ENCODE measurements at regions not wholly inside any gene's neighbourhood (a gene's known extent, or its start where the extent isn't known, plus 50 kb on each side); places are given as distances from the start of the nearest gene placed in this dataset.

DNA sequence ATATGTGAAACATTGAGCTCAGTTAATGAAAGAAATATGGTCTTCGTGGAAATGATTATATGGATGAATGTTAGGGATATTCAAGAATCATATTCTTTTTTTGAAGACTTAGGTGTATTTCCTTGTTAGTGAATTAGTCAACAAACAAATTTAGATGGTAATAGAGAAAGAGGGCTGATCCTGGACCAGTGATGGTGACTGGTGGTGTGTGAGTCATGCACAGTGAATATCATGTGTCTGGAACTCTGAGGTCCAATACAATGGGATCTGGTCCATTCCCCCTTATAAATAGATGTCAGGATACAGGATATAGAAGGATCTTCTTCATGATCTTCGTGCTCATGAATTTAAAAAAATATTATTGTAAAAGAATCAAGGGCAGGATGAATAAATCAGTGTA is 64.4 kb upstream of the RTL1 start:
- Histone ChIP-seq H4K20me1 (ENCODE audit: insufficient read depth) (no peaks in the 10 kb centered on the region), H3K27ac (ENCODE audit: low read length) (no peak overlapping the region)

DNA sequence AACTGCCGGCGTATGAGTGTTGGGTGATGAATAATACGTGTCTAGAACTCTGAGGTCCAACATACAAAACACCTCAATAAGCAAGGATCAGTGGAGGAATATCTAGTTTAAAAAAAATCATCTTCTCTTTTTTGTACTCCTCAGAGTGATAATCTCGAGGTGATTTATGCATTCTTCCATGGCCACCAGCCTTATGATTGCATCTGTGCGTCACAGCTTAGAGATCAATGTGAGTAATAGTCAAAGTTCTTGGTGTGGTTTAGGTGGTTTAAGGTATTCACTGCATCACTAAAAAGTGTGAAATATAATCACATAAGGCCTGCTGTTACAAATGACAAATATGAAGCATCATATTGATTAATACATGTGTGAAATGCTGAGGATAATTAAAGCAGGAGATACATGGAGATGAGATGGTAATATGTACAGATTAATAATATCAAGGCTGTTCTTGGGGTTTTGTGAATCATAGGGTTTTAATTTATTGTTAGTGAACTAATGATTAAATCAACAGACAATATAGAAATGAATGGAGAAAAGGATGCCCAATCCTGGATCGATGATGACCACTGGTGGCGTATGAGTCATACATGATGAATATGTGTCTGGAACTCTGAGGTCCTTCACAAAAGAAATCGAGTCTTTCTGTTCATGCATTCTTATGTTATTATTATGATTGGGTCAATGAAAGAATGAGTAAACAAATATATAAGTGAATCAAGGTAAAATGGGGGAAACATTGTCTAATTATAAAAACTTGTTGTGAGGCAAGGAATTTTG is 68.8 kb upstream of the RTL1 start:
- Histone ChIP-seq H3K36me3 (ENCODE audit: insufficient read depth, low read length) (no peaks in the 10 kb centered on the region), H4K20me1 (ENCODE audit: insufficient read depth) (no peaks in the 10 kb centered on the region), H2AFZ (ENCODE audit: low read depth, low read length) (no peak overlapping the region), H3K9me2 (ENCODE audit: insufficient read depth, low read length) (no peaks in the 10 kb centered on the region), H3K79me2 (replicated peaks; ENCODE audit: insufficient read depth, low read length) (no peaks in the 10 kb centered on the region), H3K9me3 (ENCODE audit: low read length) (no peaks in the 10 kb centered on the region), H3K4me3 (ENCODE audit: low read length) (no peak overlapping the region), H3K9ac (ENCODE audit: low read length) (no peak overlapping the region), H3F3A (ENCODE audit: insufficient read depth, low read length, poor library complexity, severe bottlenecking) (no peaks in the 10 kb centered on the region), H3K27me3 (ENCODE audit: insufficient read depth, low read depth, low read length) (no peaks in the 10 kb centered on the region), H3K27ac (ENCODE audit: low read length) (no peak overlapping the region), H3K4me2 (ENCODE audit: low read length) (no peak overlapping the region)
- no peak for TF ChIP-seq RAD21 (conservative IDR thresholded peaks at IDR 0.05)
- no peak for TF ChIP-seq SMC3 (conservative IDR thresholded peaks at IDR 0.05; ENCODE audit: poor library complexity)
- TF ChIP-seq EZH2 (IDR thresholded peaks at IDR 0.05; ENCODE audit: borderline replicate concordance, insufficient read depth, low read length, poor library complexity, severe bottlenecking) = no peak
- no peak for TF ChIP-seq POLR2AphosphoS5 (IDR thresholded peaks at IDR 0.05)

More for the DNA sequence above, 64.4 kb upstream of the RTL1 start:
- H3K9ac ChIP-seq (ENCODE audit: low read length) = no peak overlapping the region
- H3K9me2 ChIP-seq (ENCODE audit: insufficient read depth, low read length) = no peaks in the 10 kb centered on the region
- no peaks in the 10 kb centered on the region for H3K27me3 ChIP-seq (ENCODE audit: insufficient read depth, low read depth, low read length)
- H3K4me3 ChIP-seq (ENCODE audit: low read length) = no peak overlapping the region
- no peaks in the 10 kb centered on the region for H3K79me2 ChIP-seq (replicated peaks; ENCODE audit: insufficient read depth, low read length)
- H3K4me2 ChIP-seq (ENCODE audit: low read length) = no peak overlapping the region
- no peaks in the 10 kb centered on the region for H3K9me3 ChIP-seq (ENCODE audit: low read length)
- H3K36me3 ChIP-seq (ENCODE audit: insufficient read depth, low read length) = no peaks in the 10 kb centered on the region
- H3F3A ChIP-seq (ENCODE audit: insufficient read depth, low read length, poor library complexity, severe bottlenecking) = no peaks in the 10 kb centered on the region
- TF ChIP-seq, protein P1, sequence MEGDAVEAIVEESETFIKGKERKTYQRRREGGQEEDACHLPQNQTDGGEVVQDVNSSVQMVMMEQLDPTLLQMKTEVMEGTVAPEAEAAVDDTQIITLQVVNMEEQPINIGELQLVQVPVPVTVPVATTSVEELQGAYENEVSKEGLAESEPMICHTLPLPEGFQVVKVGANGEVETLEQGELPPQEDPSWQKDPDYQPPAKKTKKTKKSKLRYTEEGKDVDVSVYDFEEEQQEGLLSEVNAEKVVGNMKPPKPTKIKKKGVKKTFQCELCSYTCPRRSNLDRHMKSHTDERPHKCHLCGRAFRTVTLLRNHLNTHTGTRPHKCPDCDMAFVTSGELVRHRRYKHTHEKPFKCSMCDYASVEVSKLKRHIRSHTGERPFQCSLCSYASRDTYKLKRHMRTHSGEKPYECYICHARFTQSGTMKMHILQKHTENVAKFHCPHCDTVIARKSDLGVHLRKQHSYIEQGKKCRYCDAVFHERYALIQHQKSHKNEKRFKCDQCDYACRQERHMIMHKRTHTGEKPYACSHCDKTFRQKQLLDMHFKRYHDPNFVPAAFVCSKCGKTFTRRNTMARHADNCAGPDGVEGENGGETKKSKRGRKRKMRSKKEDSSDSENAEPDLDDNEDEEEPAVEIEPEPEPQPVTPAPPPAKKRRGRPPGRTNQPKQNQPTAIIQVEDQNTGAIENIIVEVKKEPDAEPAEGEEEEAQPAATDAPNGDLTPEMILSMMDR (IDR thresholded peaks at IDR 0.05; ENCODE audit: poor library complexity, severe bottlenecking) = no peak
- TF ChIP-seq MXI1 (conservative IDR thresholded peaks at IDR 0.05; ENCODE audit: poor library complexity, severe bottlenecking) = no peak
- TF ChIP-seq RAD21 (conservative IDR thresholded peaks at IDR 0.05) = no peak
- TF ChIP-seq EP300 (conservative IDR thresholded peaks at IDR 0.05; ENCODE audit: poor library complexity, severe bottlenecking) = no peak
- no peak for TF ChIP-seq SMC3 (conservative IDR thresholded peaks at IDR 0.05; ENCODE audit: poor library complexity)
- no peak for TF ChIP-seq POLR2AphosphoS5 (IDR thresholded peaks at IDR 0.05)
- TF ChIP-seq EZH2 (IDR thresholded peaks at IDR 0.05; ENCODE audit: borderline replicate concordance, insufficient read depth, low read length, poor library complexity, severe bottlenecking) = no peak
- TF ChIP-seq TAF1 (IDR thresholded peaks at IDR 0.05; ENCODE audit: low read depth) = no peak
- H2AFZ ChIP-seq (ENCODE audit: low read depth, low read length) = no peak overlapping the region

DNA sequence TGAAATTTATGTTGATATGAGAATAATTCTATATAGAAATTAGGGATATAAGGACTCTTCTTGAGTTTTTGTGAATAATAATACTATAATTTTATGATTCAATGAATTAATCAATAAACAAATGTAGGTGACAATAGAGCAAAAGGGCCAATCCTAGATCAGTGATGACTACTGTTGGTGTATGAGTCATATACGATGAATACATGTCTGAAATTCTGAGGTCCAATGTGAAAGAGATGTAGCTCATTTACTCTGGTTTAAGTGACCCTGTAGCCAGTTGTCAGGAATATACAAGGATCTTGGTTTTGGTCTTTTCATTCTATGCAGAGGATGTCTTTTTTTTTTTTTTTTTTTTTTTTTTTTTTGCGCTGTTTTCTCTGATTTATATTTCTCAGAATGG is 72.1 kb upstream of the RTL1 start:
- Histone ChIP-seq H3K27me3 (ENCODE audit: insufficient read depth, low read depth, low read length) (no peaks in the 10 kb centered on the region), H3F3A (ENCODE audit: insufficient read depth, low read length, poor library complexity, severe bottlenecking) (no peaks in the 10 kb centered on the region), H3K9me2 (ENCODE audit: insufficient read depth, low read length) (no peaks in the 10 kb centered on the region), H3K79me2 (replicated peaks; ENCODE audit: insufficient read depth, low read length) (no peaks in the 10 kb centered on the region), H3K27ac (ENCODE audit: low read length) (no peak overlapping the region), H3K36me3 (ENCODE audit: insufficient read depth, low read length) (no peaks in the 10 kb centered on the region), H2AFZ (ENCODE audit: low read depth, low read length) (no peak overlapping the region), H3K4me2 (ENCODE audit: low read length) (no peak overlapping the region), H3K4me3 (ENCODE audit: low read length) (no peak overlapping the region), H3K9ac (ENCODE audit: low read length) (no peak overlapping the region), H3K9me3 (ENCODE audit: low read length) (no peaks in the 10 kb centered on the region), H4K20me1 (ENCODE audit: insufficient read depth) (no peaks in the 10 kb centered on the region)
- TF ChIP-seq, protein P2, sequence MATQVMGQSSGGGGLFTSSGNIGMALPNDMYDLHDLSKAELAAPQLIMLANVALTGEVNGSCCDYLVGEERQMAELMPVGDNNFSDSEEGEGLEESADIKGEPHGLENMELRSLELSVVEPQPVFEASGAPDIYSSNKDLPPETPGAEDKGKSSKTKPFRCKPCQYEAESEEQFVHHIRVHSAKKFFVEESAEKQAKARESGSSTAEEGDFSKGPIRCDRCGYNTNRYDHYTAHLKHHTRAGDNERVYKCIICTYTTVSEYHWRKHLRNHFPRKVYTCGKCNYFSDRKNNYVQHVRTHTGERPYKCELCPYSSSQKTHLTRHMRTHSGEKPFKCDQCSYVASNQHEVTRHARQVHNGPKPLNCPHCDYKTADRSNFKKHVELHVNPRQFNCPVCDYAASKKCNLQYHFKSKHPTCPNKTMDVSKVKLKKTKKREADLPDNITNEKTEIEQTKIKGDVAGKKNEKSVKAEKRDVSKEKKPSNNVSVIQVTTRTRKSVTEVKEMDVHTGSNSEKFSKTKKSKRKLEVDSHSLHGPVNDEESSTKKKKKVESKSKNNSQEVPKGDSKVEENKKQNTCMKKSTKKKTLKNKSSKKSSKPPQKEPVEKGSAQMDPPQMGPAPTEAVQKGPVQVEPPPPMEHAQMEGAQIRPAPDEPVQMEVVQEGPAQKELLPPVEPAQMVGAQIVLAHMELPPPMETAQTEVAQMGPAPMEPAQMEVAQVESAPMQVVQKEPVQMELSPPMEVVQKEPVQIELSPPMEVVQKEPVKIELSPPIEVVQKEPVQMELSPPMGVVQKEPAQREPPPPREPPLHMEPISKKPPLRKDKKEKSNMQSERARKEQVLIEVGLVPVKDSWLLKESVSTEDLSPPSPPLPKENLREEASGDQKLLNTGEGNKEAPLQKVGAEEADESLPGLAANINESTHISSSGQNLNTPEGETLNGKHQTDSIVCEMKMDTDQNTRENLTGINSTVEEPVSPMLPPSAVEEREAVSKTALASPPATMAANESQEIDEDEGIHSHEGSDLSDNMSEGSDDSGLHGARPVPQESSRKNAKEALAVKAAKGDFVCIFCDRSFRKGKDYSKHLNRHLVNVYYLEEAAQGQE (IDR thresholded peaks at IDR 0.05; ENCODE audit: borderline replicate concordance) = no peak
- TF ChIP-seq RAD21 (conservative IDR thresholded peaks at IDR 0.05) (no peak), EP300 (conservative IDR thresholded peaks at IDR 0.05; ENCODE audit: poor library complexity, severe bottlenecking) (no peak), POLR2AphosphoS5 (IDR thresholded peaks at IDR 0.05) (no peak), MXI1 (conservative IDR thresholded peaks at IDR 0.05; ENCODE audit: poor library complexity, severe bottlenecking) (no peak), TAF1 (IDR thresholded peaks at IDR 0.05; ENCODE audit: low read depth) (no peak), SMC3 (conservative IDR thresholded peaks at IDR 0.05; ENCODE audit: poor library complexity) (no peak), EZH2 (IDR thresholded peaks at IDR 0.05; ENCODE audit: borderline replicate concordance, insufficient read depth, low read length, poor library complexity, severe bottlenecking) (no peak)
- TF ChIP-seq, protein P1 (IDR thresholded peaks at IDR 0.05; ENCODE audit: poor library complexity, severe bottlenecking) = no peak

Data from neural cell (in vitro differentiated cells).